RKO (cell line): ENCODE measurements at regions not wholly inside any gene's neighbourhood (a gene's known extent, or its start where the extent isn't known, plus 50 kb on each side); places are given as distances from the start of the nearest gene placed in this dataset.
"Not testable (repeated sequence)": the region's sequence is repeated elsewhere in the genome, so short reads cannot be mapped to it uniquely, and the experiment has no call there.

Experiments used
- DNase-seq: peaks from one replicate; pipeline ENCODE4 v3.0.0-alpha.2; 2016; ENCODE audit warnings: low spot score

GRCh38 chr2:111533557-111534247 lies 350.3 kb downstream of the ANAPC1 start:
- DNase-seq, result not testable (repeated sequence)

GRCh38 chr2:111534910-111535352 lies 349.1 kb downstream of the ANAPC1 start:
- DNase-seq, result no peak

- DNase-seq, result no peak
Observed at GRCh38 chr2:111535404-111535803, 348.6 kb downstream of the ANAPC1 start.

GRCh38 chr2:111537078-111537655 lies 346.8 kb downstream of the ANAPC1 start:
- DNase-seq, result no peak

- DNase-seq, result not testable (repeated sequence)
Observed at GRCh38 chr2:111539991-111540390, 344.0 kb downstream of the ANAPC1 start.

- DNase-seq, result peak; percentile 48
Observed at GRCh38 chr2:111542120-111542774, 341.7 kb downstream of the ANAPC1 start.

GRCh38 chr2:111544006-111544405 lies 340.0 kb downstream of the ANAPC1 start:
- DNase-seq, result not testable (repeated sequence)

GRCh38 chr2:111545723-111546431 lies 338.1 kb downstream of the ANAPC1 start:
- DNase-seq, result not testable (repeated sequence)

GRCh38 chr2:111546578-111546977 lies 337.4 kb downstream of the ANAPC1 start:
- DNase-seq, result not testable (repeated sequence)

GRCh38 chr2:111549174-111549573 lies 334.8 kb downstream of the ANAPC1 start:
- DNase-seq, result not testable (repeated sequence)

GRCh38 chr2:111551428-111551827 lies 332.6 kb downstream of the ANAPC1 start:
- not testable (repeated sequence) for DNase-seq

GRCh38 chr2:111552625-111553024 lies 331.4 kb downstream of the ANAPC1 start:
- DNase-seq, result not testable (repeated sequence)

GRCh38 chr2:111559301-111559700 lies 324.7 kb downstream of the ANAPC1 start:
- not testable (repeated sequence) for DNase-seq

- DNase-seq, result not testable (repeated sequence)
Observed at GRCh38 chr2:111559814-111560213, 324.2 kb downstream of the ANAPC1 start.

GRCh38 chr2:111566068-111566467 lies 317.9 kb downstream of the ANAPC1 start:
- not testable (repeated sequence) for DNase-seq

GRCh38 chr2:111567233-111567632 lies 316.8 kb downstream of the ANAPC1 start:
- not testable (repeated sequence) for DNase-seq

GRCh38 chr2:111569356-111570199 lies 314.4 kb downstream of the ANAPC1 start:
- not testable (repeated sequence) for DNase-seq

GRCh38 chr2:111570300-111571114 lies 313.5 kb downstream of the ANAPC1 start:
- not testable (repeated sequence) for DNase-seq

- not testable (repeated sequence) for DNase-seq
Observed at GRCh38 chr2:111574803-111575202, 309.2 kb downstream of the ANAPC1 start.

GRCh38 chr2:111577154-111577885 lies 306.7 kb downstream of the ANAPC1 start:
- not testable (repeated sequence) for DNase-seq
